ENCODE measurements at regions not wholly inside any gene's neighbourhood (a gene's known extent, or its start where the extent isn't known, plus 50 kb on each side); places are given as distances from the start of the nearest gene placed in this dataset.

DNA sequence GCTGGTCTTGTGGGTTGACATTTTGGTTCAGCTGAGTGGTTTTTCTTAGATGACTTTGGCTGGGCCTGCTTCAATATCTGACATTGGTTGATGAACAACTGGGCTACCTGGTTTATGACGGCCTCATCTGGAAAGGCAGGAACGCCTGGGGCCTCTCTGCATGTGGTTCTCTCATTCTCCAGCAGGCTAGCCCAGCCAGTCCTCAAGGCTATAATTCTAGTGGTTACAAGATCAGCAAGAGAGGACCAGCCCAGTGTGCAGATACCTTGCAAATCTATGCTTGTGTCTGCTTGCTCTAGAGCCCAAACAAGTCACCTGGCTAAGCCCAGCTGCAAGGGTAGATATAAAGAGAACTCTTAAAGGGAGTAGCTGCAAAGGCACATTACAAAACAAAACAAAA lies 214.2 kb upstream of the PUDP start:
- TF ChIP-seq, protein P1, sequence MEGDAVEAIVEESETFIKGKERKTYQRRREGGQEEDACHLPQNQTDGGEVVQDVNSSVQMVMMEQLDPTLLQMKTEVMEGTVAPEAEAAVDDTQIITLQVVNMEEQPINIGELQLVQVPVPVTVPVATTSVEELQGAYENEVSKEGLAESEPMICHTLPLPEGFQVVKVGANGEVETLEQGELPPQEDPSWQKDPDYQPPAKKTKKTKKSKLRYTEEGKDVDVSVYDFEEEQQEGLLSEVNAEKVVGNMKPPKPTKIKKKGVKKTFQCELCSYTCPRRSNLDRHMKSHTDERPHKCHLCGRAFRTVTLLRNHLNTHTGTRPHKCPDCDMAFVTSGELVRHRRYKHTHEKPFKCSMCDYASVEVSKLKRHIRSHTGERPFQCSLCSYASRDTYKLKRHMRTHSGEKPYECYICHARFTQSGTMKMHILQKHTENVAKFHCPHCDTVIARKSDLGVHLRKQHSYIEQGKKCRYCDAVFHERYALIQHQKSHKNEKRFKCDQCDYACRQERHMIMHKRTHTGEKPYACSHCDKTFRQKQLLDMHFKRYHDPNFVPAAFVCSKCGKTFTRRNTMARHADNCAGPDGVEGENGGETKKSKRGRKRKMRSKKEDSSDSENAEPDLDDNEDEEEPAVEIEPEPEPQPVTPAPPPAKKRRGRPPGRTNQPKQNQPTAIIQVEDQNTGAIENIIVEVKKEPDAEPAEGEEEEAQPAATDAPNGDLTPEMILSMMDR (IDR thresholded peaks at IDR 0.05) = no peak
- TF ChIP-seq POLR2A (IDR thresholded peaks at IDR 0.05; ENCODE audit: low read length) (no peak), SMC3 (IDR thresholded peaks at IDR 0.05) (no peak), NPAS2 (CRISPR knock-in tag; IDR thresholded peaks at IDR 0.05; ENCODE audit: borderline replicate concordance) (no peak), MAZ (IDR thresholded peaks at IDR 0.05; ENCODE audit: borderline replicate concordance, low read depth, low read length) (no peak), GATA3 (IDR thresholded peaks at IDR 0.05; ENCODE audit: borderline replicate concordance) (no peak), RFX5 (IDR thresholded peaks at IDR 0.05) (no peak), MYC (IDR thresholded peaks at IDR 0.05; ENCODE audit: borderline replicate concordance, low read length) (no peak), HEYL (CRISPR knock-in tag; IDR thresholded peaks at IDR 0.05) (no peak), JUNB (IDR thresholded peaks at IDR 0.05) (no peak)
- TF ChIP-seq, protein P2, sequence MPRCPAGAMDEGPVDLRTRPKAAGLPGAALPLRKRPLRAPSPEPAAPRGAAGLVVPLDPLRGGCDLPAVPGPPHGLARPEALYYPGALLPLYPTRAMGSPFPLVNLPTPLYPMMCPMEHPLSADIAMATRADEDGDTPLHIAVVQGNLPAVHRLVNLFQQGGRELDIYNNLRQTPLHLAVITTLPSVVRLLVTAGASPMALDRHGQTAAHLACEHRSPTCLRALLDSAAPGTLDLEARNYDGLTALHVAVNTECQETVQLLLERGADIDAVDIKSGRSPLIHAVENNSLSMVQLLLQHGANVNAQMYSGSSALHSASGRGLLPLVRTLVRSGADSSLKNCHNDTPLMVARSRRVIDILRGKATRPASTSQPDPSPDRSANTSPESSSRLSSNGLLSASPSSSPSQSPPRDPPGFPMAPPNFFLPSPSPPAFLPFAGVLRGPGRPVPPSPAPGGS (IDR thresholded peaks at IDR 0.05) = no peak
- TF ChIP-seq, protein P3, sequence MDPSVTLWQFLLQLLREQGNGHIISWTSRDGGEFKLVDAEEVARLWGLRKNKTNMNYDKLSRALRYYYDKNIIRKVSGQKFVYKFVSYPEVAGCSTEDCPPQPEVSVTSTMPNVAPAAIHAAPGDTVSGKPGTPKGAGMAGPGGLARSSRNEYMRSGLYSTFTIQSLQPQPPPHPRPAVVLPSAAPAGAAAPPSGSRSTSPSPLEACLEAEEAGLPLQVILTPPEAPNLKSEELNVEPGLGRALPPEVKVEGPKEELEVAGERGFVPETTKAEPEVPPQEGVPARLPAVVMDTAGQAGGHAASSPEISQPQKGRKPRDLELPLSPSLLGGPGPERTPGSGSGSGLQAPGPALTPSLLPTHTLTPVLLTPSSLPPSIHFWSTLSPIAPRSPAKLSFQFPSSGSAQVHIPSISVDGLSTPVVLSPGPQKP (IDR thresholded peaks at IDR 0.05; ENCODE audit: low read depth, low read length) = no peak
